ENCODE measurements at regions not wholly inside any gene's neighbourhood (a gene's known extent, or its start where the extent isn't known, plus 50 kb on each side); places are given as distances from the start of the nearest gene placed in this dataset.
A peak's percentile ranks its signal among the peaks of the same experiment; 100 is the strongest.
"Not testable (repeated sequence)": the region's sequence is repeated elsewhere in the genome, so short reads cannot be mapped to it uniquely, and the experiment has no call there.

- no peak for DNase-seq (ENCODE audit: low read depth in 4 of 4, low spot score in 3 of 4)
Measured at GRCh38 chr10:21159669-21160068, 262.6 kb upstream of the NEBL start.

DNA sequence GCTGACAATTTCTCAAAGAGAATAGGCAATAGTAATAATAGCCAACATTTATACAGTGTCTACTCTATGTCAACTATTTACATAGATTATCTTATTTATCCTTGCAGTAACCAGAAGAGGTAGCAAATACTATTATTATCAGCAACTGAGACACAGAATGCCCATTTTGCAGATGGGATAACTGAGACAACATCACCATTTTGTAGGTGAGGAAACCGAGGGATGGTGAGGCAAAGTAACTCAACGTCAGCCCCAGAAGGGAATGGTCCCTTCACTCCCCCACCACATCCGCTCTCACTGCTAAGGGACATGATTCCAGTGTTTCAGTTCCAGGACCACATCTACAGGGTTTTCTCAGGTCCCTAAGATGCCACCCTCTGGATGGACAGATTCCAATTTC lies 261.2 kb upstream of the NEBL start:
- no peak for DNase-seq (ENCODE audit: low read depth in 4 of 4, low spot score in 3 of 4)

GRCh38 chr10:21157664-21158063 lies 260.6 kb upstream of the NEBL start:
- DNase-seq (ENCODE audit: low read depth in 4 of 4, low spot score in 3 of 4) = no peak

DNA sequence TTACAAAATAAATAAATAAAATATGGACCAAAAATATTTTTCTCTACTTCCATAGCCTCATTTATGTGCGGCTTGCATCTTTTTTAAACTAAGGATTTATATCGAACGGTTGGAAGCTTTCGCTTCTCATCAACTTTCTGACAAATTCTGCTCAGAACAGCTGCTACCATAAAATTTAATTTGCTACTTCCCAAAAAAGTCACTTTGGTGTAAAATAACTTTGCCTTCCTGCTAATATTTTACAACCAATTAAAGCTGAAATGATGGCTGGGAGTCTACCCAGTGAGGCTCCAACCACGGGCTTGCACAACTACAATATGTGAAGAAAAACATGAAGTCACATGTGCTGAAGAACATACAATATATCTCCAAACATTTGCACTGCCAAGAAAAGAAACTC lies 253.1 kb upstream of the NEBL start:
- no peak for DNase-seq (ENCODE audit: low read depth in 4 of 4, low spot score in 3 of 4)

DNA sequence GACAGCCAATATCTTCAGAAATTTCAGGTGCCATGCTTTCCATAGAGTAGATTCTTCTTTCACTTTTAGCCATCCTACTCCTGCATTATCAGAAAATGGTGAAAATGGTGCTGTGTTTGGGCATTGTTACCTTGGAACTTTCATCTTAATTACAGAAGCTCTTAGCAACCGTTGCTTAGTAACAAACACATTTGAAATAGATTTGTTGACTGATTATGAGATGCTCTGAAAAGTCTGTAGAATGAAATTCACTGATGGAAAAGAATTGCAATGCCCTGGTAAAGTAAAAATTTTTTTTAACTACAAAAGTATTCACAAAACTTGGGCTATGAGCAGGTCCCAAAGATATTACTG lies 249.3 kb upstream of the NEBL start:
- no peak for DNase-seq (ENCODE audit: low read depth in 4 of 4, low spot score in 3 of 4)

DNA sequence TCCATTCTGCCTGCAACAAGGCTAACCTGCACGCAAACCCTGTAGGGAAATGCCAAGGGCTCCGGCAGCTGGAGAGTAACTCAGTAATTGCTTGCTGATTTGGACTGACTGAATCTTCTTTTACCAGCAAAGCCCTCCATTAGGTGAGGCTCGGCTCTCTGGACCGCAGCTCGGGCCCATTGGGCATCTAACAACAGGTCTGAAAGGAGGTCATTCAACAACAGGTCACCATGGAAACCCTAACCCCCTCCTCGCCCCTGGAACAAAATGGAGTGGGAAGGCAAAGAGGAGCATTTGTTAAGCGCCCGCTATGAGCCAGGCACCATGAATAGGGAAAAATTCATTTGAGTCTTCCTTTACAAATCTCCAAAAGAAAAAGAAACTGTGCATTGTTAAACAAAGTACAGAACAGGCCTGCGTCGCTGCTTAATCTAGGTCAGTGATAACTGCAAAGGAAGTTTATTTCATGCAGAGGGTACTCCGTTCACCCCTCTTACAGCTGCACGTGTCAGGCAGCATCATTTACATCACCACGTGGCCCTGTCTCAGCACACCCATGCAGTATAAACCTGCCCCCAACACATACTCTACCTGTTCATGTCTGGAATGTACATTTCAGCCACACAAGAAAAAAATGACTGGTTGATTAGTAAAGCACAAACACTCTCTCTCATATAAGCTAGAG lies 248.8 kb upstream of the NEBL start:
- no peak for DNase-seq (ENCODE audit: low read depth in 4 of 4, low spot score in 3 of 4)

DNA sequence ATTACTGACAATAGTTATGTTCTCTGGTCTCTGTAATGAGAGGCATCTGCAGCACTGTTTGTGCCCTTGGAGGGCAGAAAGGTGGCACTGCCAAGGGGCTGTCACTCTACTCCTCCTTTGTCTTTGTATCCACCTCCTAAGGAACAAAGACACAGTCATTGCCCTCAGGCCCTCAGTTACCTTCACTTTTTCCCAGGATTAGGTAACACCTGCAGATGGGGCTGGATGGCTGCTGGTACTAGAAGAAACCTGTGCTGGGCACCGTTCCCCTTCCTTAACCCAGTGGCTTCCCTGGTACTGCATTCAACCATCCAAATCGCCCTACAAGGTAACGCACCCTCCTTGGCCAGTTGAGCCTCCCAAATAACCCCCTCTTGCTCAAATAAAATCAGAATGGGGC lies 246.9 kb upstream of the NEBL start:
- no peak for DNase-seq (ENCODE audit: low read depth in 4 of 4, low spot score in 3 of 4)

- DNase-seq (ENCODE audit: low read depth in 4 of 4, low spot score in 3 of 4) = no peak
Measured at GRCh38 chr10:21141946-21142492, 244.9 kb upstream of the NEBL start.

DNA sequence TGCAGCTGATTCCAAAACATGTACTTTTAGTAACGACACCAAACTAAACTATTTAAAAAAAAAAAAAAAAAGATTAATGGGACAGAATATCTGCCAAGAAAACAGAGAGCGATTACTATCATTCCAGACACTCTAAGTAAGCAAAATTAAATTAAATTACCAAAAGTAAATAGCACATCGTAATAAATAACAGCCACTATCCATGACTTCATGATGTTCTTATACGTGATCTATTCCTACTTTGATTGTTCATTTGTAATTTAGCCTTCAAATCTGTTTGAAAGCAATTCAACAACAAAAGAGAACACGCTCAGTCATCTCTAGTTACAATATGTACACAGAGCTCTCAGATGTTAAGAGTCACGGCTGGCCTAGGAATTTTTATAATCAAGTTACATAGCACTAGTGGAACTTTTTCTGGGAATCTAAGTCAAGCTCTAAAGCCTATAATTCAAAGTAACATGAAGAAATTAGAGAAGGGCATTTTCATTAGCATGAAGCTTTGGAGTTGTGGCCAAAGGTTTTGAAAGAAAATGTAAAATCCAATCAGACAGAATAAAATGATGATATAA lies 241.7 kb upstream of the NEBL start:
- DNase-seq (ENCODE audit: low read depth in 4 of 4, low spot score in 3 of 4) = peak in 1 of 4 donors; percentile 36

DNA sequence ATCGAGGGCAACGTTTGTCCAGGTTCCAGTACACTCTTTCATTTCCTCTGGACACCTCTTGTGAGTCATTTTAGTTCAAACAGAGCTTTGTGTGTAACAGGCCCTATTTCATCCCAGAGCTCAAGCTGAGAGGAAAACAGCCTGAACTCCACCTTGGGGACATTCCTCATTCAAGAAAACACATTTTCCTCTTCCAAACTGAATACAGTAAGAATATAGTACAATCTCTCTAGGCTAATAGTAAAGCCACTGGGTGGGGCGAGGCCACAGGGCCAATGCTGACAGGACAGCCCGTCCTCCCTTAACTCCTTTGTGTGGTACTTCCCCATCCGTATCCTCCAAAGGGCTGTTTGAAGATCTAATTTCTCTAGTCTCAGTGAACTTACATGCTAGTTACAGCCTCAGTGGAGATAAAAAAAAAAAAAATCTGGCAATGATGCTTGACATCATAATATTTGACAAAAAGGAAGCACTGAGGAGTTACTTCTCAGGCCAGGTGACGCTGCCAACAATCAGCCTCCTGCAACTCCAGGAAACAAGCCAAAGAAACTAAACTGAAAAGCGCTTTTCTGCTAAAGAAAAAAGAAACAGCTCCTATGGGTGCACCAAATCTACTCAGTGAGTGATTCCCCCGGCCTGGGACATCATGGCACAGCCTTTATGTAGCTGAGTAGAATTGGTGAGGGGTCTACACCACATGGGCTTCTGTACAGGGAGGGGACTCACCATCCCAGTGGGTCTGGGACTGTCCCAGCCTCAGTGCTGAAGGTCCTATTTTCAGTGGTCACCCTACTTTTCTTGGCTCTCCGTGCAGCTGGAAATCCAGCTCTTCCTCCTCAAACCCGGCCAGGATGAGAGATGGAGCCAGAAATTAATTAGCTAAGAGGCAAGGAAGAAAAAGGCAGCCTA lies 238.2 kb upstream of the NEBL start:
- peak in 1 of 4 donors; percentile 15 for DNase-seq (ENCODE audit: low read depth in 4 of 4, low spot score in 3 of 4)

- no peak for DNase-seq (ENCODE audit: low read depth in 4 of 4, low spot score in 3 of 4)
Measured at GRCh38 chr10:21134645-21135022, 237.5 kb upstream of the NEBL start.

DNA sequence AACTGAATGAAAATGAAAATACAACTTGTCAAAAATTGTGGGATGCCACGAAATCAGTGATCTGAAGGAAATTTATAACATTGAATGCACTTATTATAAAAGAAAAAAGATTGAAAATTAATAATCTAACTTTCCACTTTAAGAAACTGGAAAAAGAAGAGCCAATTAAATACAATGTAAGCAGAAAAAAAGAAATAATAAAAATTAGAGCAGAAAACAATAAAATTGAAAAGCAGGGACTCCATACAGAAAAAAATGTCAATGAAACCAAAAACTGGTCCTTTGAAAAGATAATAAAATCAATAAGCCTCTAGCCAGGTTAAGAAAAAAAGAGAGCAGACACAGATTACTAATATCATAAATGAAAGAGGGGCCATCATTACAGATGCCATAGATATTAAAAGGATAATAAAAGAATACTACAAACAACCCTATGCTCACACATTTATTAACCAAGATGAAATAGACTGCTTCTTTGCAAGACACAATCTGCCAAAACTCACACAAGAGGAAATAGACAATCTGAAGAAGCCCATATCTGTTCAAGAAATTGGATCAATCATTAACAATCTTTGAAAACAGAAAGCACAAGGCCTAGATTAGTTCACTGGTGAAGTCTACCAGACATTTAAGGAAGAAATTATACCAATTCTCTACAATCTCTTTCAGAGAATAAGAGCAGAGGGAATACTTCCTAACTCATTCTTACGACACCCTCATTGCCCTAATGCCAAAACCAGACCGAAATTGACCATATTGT lies 233.8 kb upstream of the NEBL start:
- DNase-seq (ENCODE audit: low read depth in 4 of 4, low spot score in 3 of 4) = no peak

GRCh38 chr10:21130108-21130507 lies 233.0 kb upstream of the NEBL start:
- no peak for DNase-seq (ENCODE audit: low read depth in 4 of 4, low spot score in 3 of 4)

- DNase-seq (ENCODE audit: low read depth in 4 of 4, low spot score in 3 of 4) = no peak
Measured at GRCh38 chr10:21125471-21126228, 228.5 kb upstream of the NEBL start.

- no peak for DNase-seq (ENCODE audit: low read depth in 4 of 4, low spot score in 3 of 4)
Measured at GRCh38 chr10:21122907-21123306, 225.8 kb upstream of the NEBL start.

DNA sequence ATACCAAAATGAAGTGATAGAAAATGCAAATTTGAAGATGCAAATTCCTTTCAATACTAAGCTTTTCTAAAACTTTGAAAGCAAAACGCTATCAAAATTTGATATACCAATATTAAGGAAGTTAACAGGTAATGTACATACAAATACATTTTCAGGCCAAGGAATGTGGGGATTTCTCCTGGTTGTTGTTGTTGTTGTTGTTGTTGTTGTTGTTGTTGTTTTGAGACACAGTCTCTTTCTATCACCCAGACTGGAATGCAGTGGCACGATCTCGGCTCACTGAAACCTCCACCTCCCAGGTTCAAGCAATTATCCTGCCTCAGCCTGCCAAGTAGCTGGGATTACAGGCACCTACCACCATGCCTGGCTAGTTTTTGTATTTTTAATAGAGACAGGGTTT lies 224.7 kb upstream of the NEBL start:
- DNase-seq (ENCODE audit: low read depth in 4 of 4, low spot score in 3 of 4) = not testable (repeated sequence)

DNA sequence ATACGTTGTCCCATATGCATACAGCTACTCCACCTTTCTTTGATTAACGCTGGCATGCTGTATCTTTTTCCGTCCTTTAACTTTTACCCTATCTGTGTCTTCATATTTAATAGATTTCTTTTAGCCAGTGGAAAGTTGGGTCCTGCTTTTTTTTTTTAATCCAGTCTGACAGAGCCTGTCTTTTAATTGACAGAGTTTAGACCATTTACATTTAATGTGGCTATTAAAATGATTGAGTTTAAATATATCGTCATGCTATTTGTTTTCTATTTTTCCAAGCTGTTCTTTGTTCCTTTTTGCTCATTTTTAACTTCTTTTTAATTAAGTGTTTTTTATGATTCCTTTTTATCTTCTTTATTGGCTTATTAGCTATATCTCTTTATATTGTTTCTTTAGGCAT lies 217.6 kb upstream of the NEBL start:
- DNase-seq (ENCODE audit: low read depth in 4 of 4, low spot score in 3 of 4) = no peak

GRCh38 chr10:21110358-21110757 lies 213.2 kb upstream of the NEBL start:
- no peak for DNase-seq (ENCODE audit: low read depth in 4 of 4, low spot score in 3 of 4)

GRCh38 chr10:21106931-21107330 lies 209.8 kb upstream of the NEBL start:
- DNase-seq (ENCODE audit: low read depth in 4 of 4, low spot score in 3 of 4) = not testable (repeated sequence)

DNA sequence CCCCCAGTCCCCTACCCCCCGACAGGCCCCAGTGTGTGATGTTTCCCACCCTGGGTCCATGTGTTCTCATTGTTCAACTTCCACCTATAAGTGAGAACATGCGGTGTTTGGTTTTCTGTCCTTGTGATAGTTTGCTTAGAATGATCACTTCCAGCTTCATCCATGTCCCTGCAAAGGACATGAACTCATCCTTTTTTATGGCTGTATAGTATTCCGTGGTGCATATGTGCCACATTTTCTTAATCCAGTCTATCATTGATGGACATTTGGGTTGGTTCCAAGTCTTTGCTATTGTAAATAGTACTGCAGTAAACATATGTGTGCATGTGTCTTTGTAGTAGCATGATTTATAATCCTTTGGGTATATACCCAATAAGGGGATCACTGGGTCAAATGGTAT lies 208.2 kb upstream of the NEBL start:
- not testable (repeated sequence) for DNase-seq (ENCODE audit: low read depth in 4 of 4, low spot score in 3 of 4)

Measured in left renal pelvis (tissue), 4 donors.